ENCODE measurements at regions not wholly inside any gene's neighbourhood (a gene's known extent, or its start where the extent isn't known, plus 50 kb on each side); places are given as distances from the start of the nearest gene placed in this dataset.

GRCh38 chr3:8443829-8444791 lies 57.5 kb upstream of the LMCD1 start:
- TF ChIP-seq CTCF (IDR thresholded peaks at IDR 0.05) (no peak), POLR2A (IDR thresholded peaks at IDR 0.05) (no peak)
